ENCODE measurements at regions not wholly inside any gene's neighbourhood (a gene's known extent, or its start where the extent isn't known, plus 50 kb on each side); places are given as distances from the start of the nearest gene placed in this dataset.

DNA sequence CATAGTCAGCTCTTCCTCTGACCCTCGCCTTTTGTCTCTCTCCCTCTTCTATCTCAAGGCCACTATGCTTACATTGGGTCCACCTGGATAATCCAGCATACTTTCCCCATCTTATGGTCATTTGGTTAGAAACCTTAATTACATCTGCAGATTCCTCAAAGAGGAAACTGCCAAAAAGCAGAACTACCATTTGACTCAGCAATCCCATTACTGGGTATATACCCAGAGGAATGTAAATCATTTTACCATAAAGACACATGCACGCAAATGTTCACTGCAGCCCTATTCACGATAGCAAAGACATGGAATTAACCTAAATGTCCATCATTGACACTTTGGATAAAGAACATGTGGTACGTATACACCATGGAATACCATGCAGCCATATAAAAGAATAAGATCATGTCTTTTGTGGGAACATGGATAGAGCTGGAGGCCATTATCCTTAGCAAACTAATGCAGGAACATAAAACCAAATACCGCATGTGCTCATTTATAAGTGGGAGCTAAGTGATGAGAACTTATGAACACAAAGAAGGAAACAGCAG lies 114.8 kb upstream of the NPY start:
- TF ChIP-seq, protein P1, sequence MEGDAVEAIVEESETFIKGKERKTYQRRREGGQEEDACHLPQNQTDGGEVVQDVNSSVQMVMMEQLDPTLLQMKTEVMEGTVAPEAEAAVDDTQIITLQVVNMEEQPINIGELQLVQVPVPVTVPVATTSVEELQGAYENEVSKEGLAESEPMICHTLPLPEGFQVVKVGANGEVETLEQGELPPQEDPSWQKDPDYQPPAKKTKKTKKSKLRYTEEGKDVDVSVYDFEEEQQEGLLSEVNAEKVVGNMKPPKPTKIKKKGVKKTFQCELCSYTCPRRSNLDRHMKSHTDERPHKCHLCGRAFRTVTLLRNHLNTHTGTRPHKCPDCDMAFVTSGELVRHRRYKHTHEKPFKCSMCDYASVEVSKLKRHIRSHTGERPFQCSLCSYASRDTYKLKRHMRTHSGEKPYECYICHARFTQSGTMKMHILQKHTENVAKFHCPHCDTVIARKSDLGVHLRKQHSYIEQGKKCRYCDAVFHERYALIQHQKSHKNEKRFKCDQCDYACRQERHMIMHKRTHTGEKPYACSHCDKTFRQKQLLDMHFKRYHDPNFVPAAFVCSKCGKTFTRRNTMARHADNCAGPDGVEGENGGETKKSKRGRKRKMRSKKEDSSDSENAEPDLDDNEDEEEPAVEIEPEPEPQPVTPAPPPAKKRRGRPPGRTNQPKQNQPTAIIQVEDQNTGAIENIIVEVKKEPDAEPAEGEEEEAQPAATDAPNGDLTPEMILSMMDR (IDR thresholded peaks at IDR 0.05) = no peak
- no peak for TF ChIP-seq POLR2AphosphoS5 (IDR thresholded peaks at IDR 0.05; ENCODE audit: insufficient read depth in 1 of 2, low read depth in 1 of 2)
